SU-DHL-6 (cell line): ENCODE measurements at regions not wholly inside any gene's neighbourhood (a gene's known extent, or its start where the extent isn't known, plus 50 kb on each side); places are given as distances from the start of the nearest gene placed in this dataset.

ENCODE experiments used
- EZH2phosphoT487 ChIP-seq: fragments of 200-600 bp; sonication (generic), shearing (Covaris generic); conservative IDR thresholded peaks from 2 replicates; pipeline ENCODE4 v1.6.1; 2018; ENCODE audit warnings: mild to moderate bottlenecking, antibody characterized with exemption, low read length, moderate library complexity, mixed read lengths
- TF ChIP-seq, protein P1 (sequence below): fragments of 200-600 bp; sonication (generic); IDR thresholded peaks from one replicate; pipeline ENCODE4 v1.5.1; 2017; ENCODE audit warnings: antibody characterized with exemption, mild to moderate bottlenecking, low read length, moderate library complexity; ENCODE audit not compliant: insufficient read depth, poor library complexity, severe bottlenecking

DNA sequence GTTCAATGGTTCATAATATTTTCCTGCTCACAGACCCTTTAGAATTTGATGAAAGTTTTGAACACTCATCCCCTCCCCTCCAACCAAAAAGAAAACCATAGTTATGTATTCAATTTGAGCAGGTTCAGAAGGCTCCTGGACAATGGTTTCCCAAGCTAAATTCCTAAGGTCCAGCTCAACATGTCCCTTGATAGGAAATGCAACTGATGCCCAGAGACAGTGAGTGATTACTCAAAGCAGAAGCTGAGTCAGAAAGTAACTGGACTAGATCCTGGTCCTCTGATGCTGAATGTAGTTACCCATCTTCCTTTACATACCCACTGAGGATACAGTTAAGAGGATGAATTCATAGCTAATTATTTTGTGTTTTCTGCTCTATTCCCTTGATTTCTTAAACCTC is 218.9 kb upstream of the NCKAP5 start:
- TF ChIP-seq, protein P1, sequence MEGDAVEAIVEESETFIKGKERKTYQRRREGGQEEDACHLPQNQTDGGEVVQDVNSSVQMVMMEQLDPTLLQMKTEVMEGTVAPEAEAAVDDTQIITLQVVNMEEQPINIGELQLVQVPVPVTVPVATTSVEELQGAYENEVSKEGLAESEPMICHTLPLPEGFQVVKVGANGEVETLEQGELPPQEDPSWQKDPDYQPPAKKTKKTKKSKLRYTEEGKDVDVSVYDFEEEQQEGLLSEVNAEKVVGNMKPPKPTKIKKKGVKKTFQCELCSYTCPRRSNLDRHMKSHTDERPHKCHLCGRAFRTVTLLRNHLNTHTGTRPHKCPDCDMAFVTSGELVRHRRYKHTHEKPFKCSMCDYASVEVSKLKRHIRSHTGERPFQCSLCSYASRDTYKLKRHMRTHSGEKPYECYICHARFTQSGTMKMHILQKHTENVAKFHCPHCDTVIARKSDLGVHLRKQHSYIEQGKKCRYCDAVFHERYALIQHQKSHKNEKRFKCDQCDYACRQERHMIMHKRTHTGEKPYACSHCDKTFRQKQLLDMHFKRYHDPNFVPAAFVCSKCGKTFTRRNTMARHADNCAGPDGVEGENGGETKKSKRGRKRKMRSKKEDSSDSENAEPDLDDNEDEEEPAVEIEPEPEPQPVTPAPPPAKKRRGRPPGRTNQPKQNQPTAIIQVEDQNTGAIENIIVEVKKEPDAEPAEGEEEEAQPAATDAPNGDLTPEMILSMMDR = no peak
- TF ChIP-seq EZH2phosphoT487 = no peak
